HFFc6 (cell line): ENCODE measurements at regions not wholly inside any gene's neighbourhood (a gene's known extent, or its start where the extent isn't known, plus 50 kb on each side); places are given as distances from the start of the nearest gene placed in this dataset.

ENCODE experiments used
- DNase-seq: peaks from one replicate; pipeline ENCODE4 v3.0.0-alpha.2; 2018
- H3K27ac Mint-ChIP-seq: 2 replicates; pipeline ENCODE4 v1.8.0; 2020; ENCODE audit warnings: mild to moderate bottlenecking, mixed read lengths
- H3K27me3 Mint-ChIP-seq: 2 replicates; pipeline ENCODE4 v1.8.0; 2021; ENCODE audit warnings: mild to moderate bottlenecking, moderate library complexity, mixed read lengths; ENCODE audit not compliant: insufficient read depth
- H3K36me3 Mint-ChIP-seq: 2 replicates; pipeline ENCODE4 v1.8.0; 2021; ENCODE audit warnings: low read depth, mixed read lengths
- H3K4me1 Mint-ChIP-seq: 2 replicates; pipeline ENCODE4 v1.8.0; 2020; ENCODE audit warnings: low read depth, mixed read lengths
- H3K4me3 Mint-ChIP-seq: 2 replicates; pipeline ENCODE4 v1.8.0; 2020; ENCODE audit warnings: mild to moderate bottlenecking, moderate library complexity, mixed read lengths
- H3K9me3 Mint-ChIP-seq: 2 replicates; pipeline ENCODE4 v1.8.0; 2020; ENCODE audit warnings: mild to moderate bottlenecking, mixed read lengths
- CTCF ChIP-seq: fragments of 200-600 bp; sonication (generic); IDR thresholded peaks from 2 replicates; pipeline ENCODE4 v1.5.0; 2021; ENCODE audit warnings: antibody characterized with exemption, mild to moderate bottlenecking

GRCh38 chr4:57435300-57435699 lies 325.1 kb upstream of the IGFBP7 start:
- H3K4me1 Mint-ChIP-seq, result no peaks in the 10 kb centered on the region
- no peak for DNase-seq
- TF ChIP-seq CTCF, result no peak

GRCh38 chr4:57430726-57431125 lies 320.5 kb upstream of the IGFBP7 start:
- Mint-ChIP-seq H3K36me3 (no peaks in the 10 kb centered on the region), H3K27me3 (peaks cover 3% of the 10 kb centered on the region), H3K4me1 (peaks cover 3% of the 10 kb centered on the region), H3K4me3 (no peak overlapping the region), H3K9me3 (no peaks in the 10 kb centered on the region), H3K27ac (no peak overlapping the region)
- TF ChIP-seq CTCF, result no peak
- no peak for DNase-seq

More at GRCh38 chr4:57435300-57435699, 325.1 kb upstream of the IGFBP7 start:
- no peak overlapping the region for H3K4me3 Mint-ChIP-seq
- no peak overlapping the region for H3K27ac Mint-ChIP-seq
- H3K36me3 Mint-ChIP-seq, result no peaks in the 10 kb centered on the region
- H3K9me3 Mint-ChIP-seq, result no peaks in the 10 kb centered on the region
- H3K27me3 Mint-ChIP-seq, result peaks cover 4% of the 10 kb centered on the region

GRCh38 chr4:57426779-57427395 lies 316.7 kb upstream of the IGFBP7 start:
- no peak overlapping the region for H3K4me3 Mint-ChIP-seq
- DNase-seq, result peak; percentile 62
- no peaks in the 10 kb centered on the region for H3K36me3 Mint-ChIP-seq
- H3K27me3 Mint-ChIP-seq, result peaks cover 2% of the 10 kb centered on the region
- H3K9me3 Mint-ChIP-seq, result no peaks in the 10 kb centered on the region; the same call in 1 of the 2 replicates
- no peak overlapping the region for H3K27ac Mint-ChIP-seq
- peaks cover 24% of the 10 kb centered on the region for H3K4me1 Mint-ChIP-seq
- TF ChIP-seq CTCF, result peak; percentile 88

GRCh38 chr4:57425610-57426009 lies 315.4 kb upstream of the IGFBP7 start:
- no peaks in the 10 kb centered on the region for H3K36me3 Mint-ChIP-seq
- peaks cover 24% of the 10 kb centered on the region for H3K4me1 Mint-ChIP-seq
- H3K9me3 Mint-ChIP-seq, result peaks cover 4% of the 10 kb centered on the region; the same call in 1 of the 2 replicates
- no peak overlapping the region for H3K27ac Mint-ChIP-seq
- TF ChIP-seq CTCF, result no peak
- no peak for DNase-seq
- H3K27me3 Mint-ChIP-seq, result peaks cover 2% of the 10 kb centered on the region
- H3K4me3 Mint-ChIP-seq, result no peak overlapping the region

GRCh38 chr4:57424232-57424897 lies 314.2 kb upstream of the IGFBP7 start:
- Mint-ChIP-seq H3K27me3 (no peaks in the 10 kb centered on the region; the same call in none of the 2 replicates), H3K9me3 (peaks cover 4% of the 10 kb centered on the region; the same call in 1 of the 2 replicates)

More at GRCh38 chr4:57424232-57424897, 314.2 kb upstream of the IGFBP7 start:
- DNase-seq, result peak; percentile 72
- Mint-ChIP-seq H3K4me3 (no peak overlapping the region), H3K27ac (peak overlapping the region; percentile 59; the same call in 1 of the 2 replicates), H3K4me1 (peaks cover 24% of the 10 kb centered on the region), H3K36me3 (no peaks in the 10 kb centered on the region)
- no peak for TF ChIP-seq CTCF
